ENCODE measurements at regions not wholly inside any gene's neighbourhood (a gene's known extent, or its start where the extent isn't known, plus 50 kb on each side); places are given as distances from the start of the nearest gene placed in this dataset.
"Not testable (repeated sequence)": the region's sequence is repeated elsewhere in the genome, so short reads cannot be mapped to it uniquely, and the experiment has no call there.

DNA sequence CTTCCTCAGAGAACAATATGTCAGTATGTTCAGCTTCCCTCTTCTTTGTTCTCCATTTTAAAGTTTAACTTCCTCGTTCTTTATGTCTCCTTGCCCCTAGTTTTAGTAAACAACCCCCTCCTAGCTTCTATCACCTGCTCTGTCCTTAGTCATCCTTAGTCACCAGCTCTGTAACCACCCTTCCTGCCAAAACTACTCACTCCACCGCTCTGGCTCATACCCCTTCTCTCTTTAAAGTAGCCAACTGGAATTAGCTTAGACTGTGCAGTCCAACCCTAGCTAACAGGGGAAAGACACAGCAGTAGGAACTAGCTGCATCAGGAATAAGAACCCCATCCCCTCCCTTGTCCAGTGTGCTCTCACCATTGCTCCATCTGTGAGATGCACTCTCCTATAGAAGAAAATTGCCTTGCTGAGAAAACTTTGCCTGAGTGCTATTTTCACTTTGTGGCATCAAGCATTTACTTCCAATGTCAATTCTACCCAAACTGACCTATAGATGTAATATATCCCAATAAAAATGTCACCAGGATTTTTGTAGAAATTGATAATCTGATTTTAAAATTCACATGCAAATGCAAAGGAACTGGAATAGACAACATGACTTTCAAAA lies 603.2 kb downstream of the C12orf50 start:
- no peak for DNase-seq
- TF ChIP-seq, protein P1, sequence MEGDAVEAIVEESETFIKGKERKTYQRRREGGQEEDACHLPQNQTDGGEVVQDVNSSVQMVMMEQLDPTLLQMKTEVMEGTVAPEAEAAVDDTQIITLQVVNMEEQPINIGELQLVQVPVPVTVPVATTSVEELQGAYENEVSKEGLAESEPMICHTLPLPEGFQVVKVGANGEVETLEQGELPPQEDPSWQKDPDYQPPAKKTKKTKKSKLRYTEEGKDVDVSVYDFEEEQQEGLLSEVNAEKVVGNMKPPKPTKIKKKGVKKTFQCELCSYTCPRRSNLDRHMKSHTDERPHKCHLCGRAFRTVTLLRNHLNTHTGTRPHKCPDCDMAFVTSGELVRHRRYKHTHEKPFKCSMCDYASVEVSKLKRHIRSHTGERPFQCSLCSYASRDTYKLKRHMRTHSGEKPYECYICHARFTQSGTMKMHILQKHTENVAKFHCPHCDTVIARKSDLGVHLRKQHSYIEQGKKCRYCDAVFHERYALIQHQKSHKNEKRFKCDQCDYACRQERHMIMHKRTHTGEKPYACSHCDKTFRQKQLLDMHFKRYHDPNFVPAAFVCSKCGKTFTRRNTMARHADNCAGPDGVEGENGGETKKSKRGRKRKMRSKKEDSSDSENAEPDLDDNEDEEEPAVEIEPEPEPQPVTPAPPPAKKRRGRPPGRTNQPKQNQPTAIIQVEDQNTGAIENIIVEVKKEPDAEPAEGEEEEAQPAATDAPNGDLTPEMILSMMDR (IDR thresholded peaks at IDR 0.05): no peak
- TF ChIP-seq EZH2 (IDR thresholded peaks at IDR 0.05; ENCODE audit: borderline replicate concordance, insufficient read depth, low read depth, low read length, poor library complexity, severe bottlenecking): no peak
- Histone ChIP-seq H3K4me3 (ENCODE audit: control extremely low read depth in 1 of 5, extremely low read depth in 1 of 5, insufficient read depth in 1 of 5, low read depth in 2 of 5, low read length in 4 of 5) (no peak overlapping the region), H3K4me1 (ENCODE audit: control insufficient read depth in 2 of 2, insufficient read depth in 2 of 2, low read length in 2 of 2) (no peaks in the 10 kb centered on the region), H4K20me1 (ENCODE audit: control insufficient read depth, insufficient read depth, low read length, poor library complexity, severe bottlenecking) (no peaks in the 10 kb centered on the region), H2AFZ (ENCODE audit: insufficient read depth, low read depth, low read length, poor library complexity, severe bottlenecking) (no peak overlapping the region), H3K79me2 (ENCODE audit: control insufficient read depth, insufficient read depth, low read length) (no peaks in the 10 kb centered on the region), H3K36me3 (replicated peaks in 1 of 2; ENCODE audit: control extremely low read depth in 1 of 2, control insufficient read depth in 1 of 2, extremely low read depth in 1 of 2, insufficient read depth in 2 of 2, low read length in 1 of 2) (no peaks in the 10 kb centered on the region), H3K9ac (ENCODE audit: low read length) (no peak overlapping the region), H3K27me3 (replicated peaks in 1 of 4; ENCODE audit: control extremely low read depth in 1 of 4, control insufficient read depth in 3 of 4, insufficient read depth in 4 of 4, low read length in 3 of 4) (no peaks in the 10 kb centered on the region), H3K9me3 (ENCODE audit: control extremely low read depth in 1 of 3, control insufficient read depth in 2 of 3, insufficient read depth in 1 of 3, low read length in 2 of 3) (peaks cover 0 to 10% (median 7%) of the 10 kb centered on the region in 3 donors), H3K4me2 (replicated peaks; ENCODE audit: low read depth, low read length, poor library complexity, severe bottlenecking) (no peak overlapping the region), H3K27ac (ENCODE audit: low read length in 2 of 2) (no peak overlapping the region)
- Mint-ChIP-seq H3K9me3 (ENCODE audit: insufficient read depth) (peaks cover 3% of the 10 kb centered on the region), H3K27me3 (no peaks in the 10 kb centered on the region), H3K4me1 (no peaks in the 10 kb centered on the region), H3K27ac (no peak overlapping the region), H3K4me3 (no peak overlapping the region)
- WGBS (ENCODE audit: insufficient coverage): 35% methylated on average over 2 of the region's 2 CpGs
- no peak for ATAC-seq (ENCODE audit: low read depth)
- POLR2A ChIA-PET: no interaction called here
- CTCF ChIA-PET: no interaction called here
- intact Hi-C loops (cut with micrococcal nuclease): no loop called here

DNA sequence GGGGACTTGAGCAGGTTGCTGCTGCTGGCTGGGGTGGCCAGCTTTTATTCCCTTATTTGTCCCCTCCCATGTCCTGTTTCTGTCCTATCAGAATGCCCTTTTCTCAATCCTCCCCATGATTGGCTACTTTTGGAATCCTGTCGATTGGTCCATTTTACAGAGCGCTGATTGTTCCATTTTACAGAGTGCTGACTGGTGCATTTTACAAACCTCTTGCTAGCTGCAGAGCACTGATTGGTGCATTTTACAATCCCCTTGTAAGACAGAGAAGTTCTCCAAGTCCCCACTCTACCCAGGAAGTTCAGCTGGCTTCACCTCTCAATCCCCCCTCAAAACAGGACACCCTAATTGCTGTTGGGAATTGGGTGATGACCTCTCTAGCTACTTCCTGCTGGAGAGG lies 608.0 kb downstream of the C12orf50 start:
- H3K4me1 ChIP-seq (ENCODE audit: control insufficient read depth in 2 of 2, insufficient read depth in 2 of 2, low read length in 2 of 2); H3K9me3 Mint-ChIP-seq (ENCODE audit: insufficient read depth); H3K36me3 ChIP-seq (replicated peaks in 1 of 2; ENCODE audit: control extremely low read depth in 1 of 2, control insufficient read depth in 1 of 2, extremely low read depth in 1 of 2, insufficient read depth in 2 of 2, low read length in 1 of 2); H3K9ac ChIP-seq (ENCODE audit: low read length); CTCF ChIA-PET; POLR2A ChIA-PET; H3K79me2 ChIP-seq (ENCODE audit: control insufficient read depth, insufficient read depth, low read length); H3K4me1 Mint-ChIP-seq; H3K4me2 ChIP-seq (replicated peaks; ENCODE audit: low read depth, low read length, poor library complexity, severe bottlenecking); H3K27me3 Mint-ChIP-seq; H3K27ac ChIP-seq (ENCODE audit: low read length in 2 of 2); H3K27me3 ChIP-seq (replicated peaks in 1 of 4; ENCODE audit: control extremely low read depth in 1 of 4, control insufficient read depth in 3 of 4, insufficient read depth in 4 of 4, low read length in 3 of 4); DNase-seq; H3K27ac Mint-ChIP-seq; H2AFZ ChIP-seq (ENCODE audit: insufficient read depth, low read depth, low read length, poor library complexity, severe bottlenecking); H3K9me3 ChIP-seq (ENCODE audit: control extremely low read depth in 1 of 3, control insufficient read depth in 2 of 3, insufficient read depth in 1 of 3, low read length in 2 of 3); H4K20me1 ChIP-seq (ENCODE audit: control insufficient read depth, insufficient read depth, low read length, poor library complexity, severe bottlenecking); intact Hi-C loops (cut with micrococcal nuclease); H3K4me3 Mint-ChIP-seq; H3K4me3 ChIP-seq (ENCODE audit: control extremely low read depth in 1 of 5, extremely low read depth in 1 of 5, insufficient read depth in 1 of 5, low read depth in 2 of 5, low read length in 4 of 5); ATAC-seq (ENCODE audit: low read depth): not testable (repeated sequence)
- WGBS (ENCODE audit: insufficient coverage): 100% methylated on average over 2 of the region's 2 CpGs

Data from B cell (primary cell).